ENCODE measurements at regions not wholly inside any gene's neighbourhood (a gene's known extent, or its start where the extent isn't known, plus 50 kb on each side); places are given as distances from the start of the nearest gene placed in this dataset.

- no peak for DNase-seq
Measured at GRCh38 chr13:62093984-62094780, 678.5 kb upstream of the PCDH20 start.

GRCh38 chr13:62092949-62093348, 677.3 kb upstream of the PCDH20 start:
- DNase-seq, result no peak

- DNase-seq, result no peak
Measured at GRCh38 chr13:62092536-62092935, 676.9 kb upstream of the PCDH20 start.

GRCh38 chr13:62088165-62088564, 672.5 kb upstream of the PCDH20 start:
- no peak for DNase-seq

- DNase-seq, result no peak
Measured at GRCh38 chr13:62087124-62087523, 671.5 kb upstream of the PCDH20 start.

GRCh38 chr13:62085337-62086229, 669.9 kb upstream of the PCDH20 start:
- DNase-seq, result no peak

GRCh38 chr13:62084728-62085127, 669.1 kb upstream of the PCDH20 start:
- DNase-seq, result no peak

- no peak for DNase-seq
Measured at GRCh38 chr13:62067821-62068220, 652.2 kb upstream of the PCDH20 start.

- DNase-seq, result no peak
Measured at GRCh38 chr13:62065016-62065415, 649.4 kb upstream of the PCDH20 start.

GRCh38 chr13:62061751-62062150, 646.1 kb upstream of the PCDH20 start:
- DNase-seq, result no peak

- no peak for DNase-seq
Measured at GRCh38 chr13:62060570-62060969, 644.9 kb upstream of the PCDH20 start.

GRCh38 chr13:62057286-62057685, 641.6 kb upstream of the PCDH20 start:
- no peak for DNase-seq

- no peak for DNase-seq
Measured at GRCh38 chr13:62049992-62050391, 634.3 kb upstream of the PCDH20 start.

- DNase-seq, result peak in 1 of 5 donors; percentile 11
Measured at GRCh38 chr13:62046512-62046911, 630.9 kb upstream of the PCDH20 start.

- no peak for DNase-seq
Measured at GRCh38 chr13:62043600-62043999, 628.0 kb upstream of the PCDH20 start.

- DNase-seq, result no peak
Measured at GRCh38 chr13:62040806-62041205, 625.2 kb upstream of the PCDH20 start.

GRCh38 chr13:62040078-62040477, 624.4 kb upstream of the PCDH20 start:
- no peak for DNase-seq

- DNase-seq, result peak in 1 of 5 donors; percentile 17
Measured at GRCh38 chr13:62038214-62038613, 622.6 kb upstream of the PCDH20 start.

- DNase-seq, result no peak
Measured at GRCh38 chr13:62035981-62036380, 620.3 kb upstream of the PCDH20 start.

- no peak for DNase-seq
Measured at GRCh38 chr13:62033934-62034333, 618.3 kb upstream of the PCDH20 start.

- DNase-seq, result no peak
Measured at GRCh38 chr13:62022369-62022768, 606.7 kb upstream of the PCDH20 start.

- no peak for DNase-seq
Measured at GRCh38 chr13:62019858-62020257, 604.2 kb upstream of the PCDH20 start.

- DNase-seq, result no peak
Measured at GRCh38 chr13:62014299-62014698, 598.6 kb upstream of the PCDH20 start.

GRCh38 chr13:62003452-62003851, 587.8 kb upstream of the PCDH20 start:
- no peak for DNase-seq

All from T-helper 1 cell (primary cell).